ENCODE measurements at regions not wholly inside any gene's neighbourhood (a gene's known extent, or its start where the extent isn't known, plus 50 kb on each side); places are given as distances from the start of the nearest gene placed in this dataset.

DNA sequence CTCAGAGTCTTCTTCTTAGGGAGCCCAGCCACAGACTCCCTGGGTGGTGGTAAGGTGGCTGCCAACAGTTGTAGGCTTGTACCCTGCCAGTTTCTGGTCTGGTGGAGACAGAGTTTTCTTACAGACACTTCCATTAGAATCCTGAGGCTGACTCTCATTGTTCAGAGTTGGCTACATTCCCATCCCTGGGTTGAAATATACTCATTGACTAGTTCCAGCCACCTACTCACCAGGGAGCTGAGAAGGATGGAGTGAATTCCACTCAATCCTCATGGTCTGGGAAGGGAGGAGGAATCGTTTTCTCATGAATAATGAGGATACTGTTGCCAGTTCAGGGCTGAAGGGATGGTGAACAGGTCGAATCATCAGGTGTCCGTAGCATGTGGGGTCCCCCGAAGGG lies 226.5 kb upstream of the PROK2 start:
- Histone ChIP-seq H3K4me1 (ENCODE audit: insufficient read depth, low read length) (no peaks in the 10 kb centered on the region), H3K9me3 (ENCODE audit: control insufficient read depth in 1 of 2, low read length in 2 of 2) (no peaks in the 10 kb centered on the region), H3K27me3 (ENCODE audit: insufficient read depth, low read length) (no peaks in the 10 kb centered on the region), H3K4me3 (ENCODE audit: low read length in 2 of 2) (no peak overlapping the region), H3K27ac (ENCODE audit: low read depth, low read length) (no peak overlapping the region), H3K36me3 (ENCODE audit: insufficient read depth, low read length) (no peaks in the 10 kb centered on the region)
- no peak overlapping the region for H3K4me3 Mint-ChIP-seq
- CTCF ChIA-PET (ENCODE audit: partially characterized antibody) = no interaction called here
- no peaks in the 10 kb centered on the region for H3K4me1 Mint-ChIP-seq
- no peak overlapping the region for H3K27ac Mint-ChIP-seq
- intact Hi-C loops (cut with micrococcal nuclease) = no loop called here
- H3K9me3 Mint-ChIP-seq = no peaks in the 10 kb centered on the region
- peaks cover 0 to 13% of the 10 kb centered on the region in 2 donors for H3K27me3 Mint-ChIP-seq
- no peaks in the 10 kb centered on the region for H3K36me3 Mint-ChIP-seq
- POLR2A ChIA-PET (ENCODE audit: partially characterized antibody) = no interaction called here
- DNase-seq = no peak

DNA sequence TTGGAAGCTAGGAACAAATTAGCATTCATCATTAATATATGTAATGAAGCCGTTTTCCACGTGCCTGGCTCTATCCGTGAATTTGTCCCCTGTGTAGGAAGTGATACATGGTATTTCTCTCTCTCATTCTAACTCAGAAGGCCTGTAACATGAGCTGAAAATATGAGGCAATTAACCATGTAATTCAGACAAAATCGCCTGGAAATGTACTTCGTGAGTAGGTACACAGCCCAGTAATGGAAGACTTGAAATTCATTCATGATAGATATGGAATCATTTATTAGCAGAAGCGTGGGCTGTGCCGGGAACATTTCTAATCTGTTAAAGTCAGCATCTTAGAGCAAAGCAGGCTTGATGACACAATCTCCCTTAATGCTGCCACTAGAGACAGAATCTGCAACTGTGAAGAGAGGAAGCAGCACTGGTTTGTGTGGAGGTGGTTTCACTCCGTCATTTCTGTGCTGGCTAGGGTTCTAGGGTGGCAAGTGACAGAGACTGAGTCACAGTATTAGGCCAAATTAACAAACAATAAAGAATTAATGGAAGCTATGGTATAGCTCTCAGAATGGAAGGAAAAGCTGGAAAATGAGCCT lies 225.0 kb upstream of the PROK2 start:
- H3K4me3 Mint-ChIP-seq = no peak overlapping the region
- CTCF ChIA-PET (ENCODE audit: partially characterized antibody) = interaction anchor here (1.2 kb wide), 1 partner anchor 9 kb away, joined by 3 read pairs; no protein-coding TSS in a partner anchor
- no peaks in the 10 kb centered on the region for H3K4me1 Mint-ChIP-seq

DNA sequence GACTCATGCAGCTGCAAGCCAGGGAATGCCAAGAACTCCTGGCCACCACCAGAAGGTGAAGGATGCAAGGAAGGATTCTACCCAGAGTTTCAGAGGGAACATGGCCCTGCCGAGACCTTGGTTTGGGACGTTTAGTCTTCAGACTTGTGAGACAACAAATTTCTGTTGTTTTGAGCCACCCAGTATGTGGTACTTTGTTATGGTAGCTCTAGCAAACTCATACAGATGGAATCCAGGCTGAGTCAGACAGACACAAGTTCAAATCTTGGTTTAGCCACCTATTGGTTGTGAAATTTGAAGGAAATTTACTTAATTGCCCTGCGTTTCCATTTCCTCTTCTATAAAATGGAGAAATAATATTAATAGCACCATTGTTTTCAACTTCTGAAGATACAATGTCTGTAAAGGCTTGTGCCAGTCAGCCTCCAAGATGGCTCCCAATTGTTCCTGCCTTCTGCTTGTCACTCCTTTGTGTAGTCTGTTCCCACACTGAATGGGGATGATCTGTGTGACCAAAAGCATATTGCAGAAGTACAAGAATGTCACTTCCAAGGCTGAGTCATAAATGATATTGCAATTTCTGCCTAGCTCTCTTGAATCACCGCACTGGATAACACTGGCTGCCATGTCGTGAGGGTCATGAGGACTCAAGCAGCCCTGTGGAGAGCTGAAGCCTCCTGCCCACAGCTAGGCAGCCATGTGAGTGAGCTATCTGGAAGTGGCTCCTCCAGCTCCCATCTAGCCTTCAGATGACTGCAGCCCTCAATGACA lies 223.5 kb upstream of the PROK2 start:
- Histone ChIP-seq H3K27me3 (ENCODE audit: insufficient read depth, low read length) (no peaks in the 10 kb centered on the region), H3K36me3 (ENCODE audit: insufficient read depth, low read length) (no peaks in the 10 kb centered on the region), H3K27ac (ENCODE audit: low read depth, low read length) (no peak overlapping the region), H3K4me1 (ENCODE audit: insufficient read depth, low read length) (no peaks in the 10 kb centered on the region), H3K4me3 (ENCODE audit: low read length in 2 of 2) (no peak overlapping the region), H3K9me3 (ENCODE audit: control insufficient read depth in 1 of 2, low read length in 2 of 2) (no peaks in the 10 kb centered on the region)
- peaks cover 0 to 13% of the 10 kb centered on the region in 2 donors for H3K27me3 Mint-ChIP-seq
- H3K27ac Mint-ChIP-seq = no peak overlapping the region
- no peaks in the 10 kb centered on the region for H3K4me1 Mint-ChIP-seq
- H3K4me3 Mint-ChIP-seq = no peak overlapping the region
- POLR2A ChIA-PET (ENCODE audit: partially characterized antibody) = no interaction called here
- no peak for DNase-seq
- no peaks in the 10 kb centered on the region for H3K36me3 Mint-ChIP-seq
- CTCF ChIA-PET (ENCODE audit: partially characterized antibody) = no interaction called here
- no peaks in the 10 kb centered on the region for H3K9me3 Mint-ChIP-seq
- intact Hi-C loops (cut with micrococcal nuclease) = no loop called here

More for the DNA sequence above, 225.0 kb upstream of the PROK2 start:
- DNase-seq = no peak
- POLR2A ChIA-PET (ENCODE audit: partially characterized antibody) = no interaction called here
- Mint-ChIP-seq H3K36me3 (no peaks in the 10 kb centered on the region), H3K27ac (no peak overlapping the region), H3K27me3 (peaks cover 0 to 13% of the 10 kb centered on the region in 2 donors), H3K9me3 (no peaks in the 10 kb centered on the region)
- intact Hi-C loops (cut with micrococcal nuclease) = no loop called here
- H3K27me3 ChIP-seq (ENCODE audit: insufficient read depth, low read length) = no peaks in the 10 kb centered on the region
- no peaks in the 10 kb centered on the region for H3K9me3 ChIP-seq (ENCODE audit: control insufficient read depth in 1 of 2, low read length in 2 of 2)
- no peaks in the 10 kb centered on the region for H3K36me3 ChIP-seq (ENCODE audit: insufficient read depth, low read length)
- H3K4me3 ChIP-seq (ENCODE audit: low read length in 2 of 2) = no peak overlapping the region
- H3K27ac ChIP-seq (ENCODE audit: low read depth, low read length) = no peak overlapping the region
- no peaks in the 10 kb centered on the region for H3K4me1 ChIP-seq (ENCODE audit: insufficient read depth, low read length)

DNA sequence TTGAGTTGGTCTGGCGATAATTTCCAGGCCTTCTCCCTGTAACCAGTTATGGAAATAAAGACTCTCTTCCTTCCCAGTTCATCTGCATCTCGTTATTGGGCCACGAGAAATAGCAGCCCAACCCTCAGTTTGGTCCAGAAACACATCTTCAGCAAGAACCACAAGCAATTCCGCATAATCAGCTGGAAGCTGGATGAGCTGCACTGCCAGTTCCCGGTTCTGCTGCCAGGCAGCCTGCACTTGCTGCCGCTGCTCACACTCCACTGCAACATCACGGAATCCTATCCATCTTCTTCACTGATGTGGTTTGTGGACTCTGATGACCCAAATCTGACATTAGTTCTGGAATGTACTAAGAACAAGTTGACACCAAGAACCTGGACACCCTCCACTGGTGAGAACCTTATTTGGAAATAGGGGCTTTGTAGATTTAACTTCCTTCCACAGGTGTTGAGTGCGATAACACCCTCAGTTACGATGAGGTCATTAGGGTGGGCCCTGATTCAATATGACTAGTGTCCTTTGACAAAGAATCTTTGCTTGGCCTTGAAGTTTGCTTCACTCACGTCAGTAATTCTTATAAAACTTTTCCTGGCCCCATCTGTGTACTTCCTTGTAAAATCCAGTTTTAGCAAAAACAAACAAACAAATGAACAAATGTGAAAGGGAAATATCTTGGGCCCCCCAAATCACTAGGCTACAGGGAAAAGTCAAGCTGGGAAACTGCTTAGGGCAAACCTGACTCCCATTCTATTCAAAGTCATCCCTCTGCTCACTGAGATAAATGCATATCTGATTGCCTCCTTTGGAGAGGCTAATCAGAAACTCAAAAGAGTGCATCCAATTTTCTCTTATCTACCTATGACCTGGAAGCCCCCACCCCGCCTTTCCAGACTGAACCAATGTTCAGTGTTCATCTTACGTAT lies 221.9 kb upstream of the PROK2 start:
- no peaks in the 10 kb centered on the region for H3K36me3 Mint-ChIP-seq

DNA sequence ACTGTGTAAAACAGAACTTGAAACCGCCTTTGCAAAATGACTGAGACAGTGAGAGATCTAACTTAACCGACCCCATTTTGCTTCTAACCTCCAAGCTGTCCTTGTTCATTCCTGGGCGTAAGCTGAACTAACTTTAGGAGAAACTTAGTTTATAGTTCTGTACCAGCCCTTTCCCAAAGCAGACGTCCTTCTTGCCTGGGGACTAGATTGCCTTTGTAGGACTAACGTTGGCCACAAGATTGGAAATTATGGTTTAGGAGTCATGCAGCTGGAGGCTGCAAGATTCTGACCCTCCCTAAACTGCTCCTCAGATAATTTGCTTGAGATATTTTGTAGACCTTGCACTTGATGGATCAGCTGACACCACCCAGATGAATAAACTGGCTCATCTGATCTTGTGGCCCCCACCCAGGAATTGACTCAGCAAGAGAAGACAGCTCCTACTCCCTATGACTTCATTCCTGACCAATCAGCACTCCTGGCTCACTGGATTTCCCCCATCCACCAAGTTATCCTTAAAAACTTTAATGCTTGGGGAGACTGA lies 219.9 kb upstream of the PROK2 start:
- Histone ChIP-seq H3K9me3 (ENCODE audit: control insufficient read depth in 1 of 2, low read length in 2 of 2) (no peaks in the 10 kb centered on the region), H3K4me3 (ENCODE audit: low read length in 2 of 2) (no peak overlapping the region), H3K36me3 (ENCODE audit: insufficient read depth, low read length) (no peaks in the 10 kb centered on the region), H3K27ac (ENCODE audit: low read depth, low read length) (no peak overlapping the region), H3K27me3 (ENCODE audit: insufficient read depth, low read length) (no peaks in the 10 kb centered on the region), H3K4me1 (ENCODE audit: insufficient read depth, low read length) (no peaks in the 10 kb centered on the region)
- no peak overlapping the region for H3K4me3 Mint-ChIP-seq
- H3K36me3 Mint-ChIP-seq = no peaks in the 10 kb centered on the region
- ChIA-PET POLR2A (ENCODE audit: partially characterized antibody) (no interaction called here), CTCF (ENCODE audit: partially characterized antibody) (no interaction called here)
- DNase-seq = no peak
- intact Hi-C loops (cut with micrococcal nuclease) = no loop called here
- no peaks in the 10 kb centered on the region for H3K4me1 Mint-ChIP-seq
- H3K27me3 Mint-ChIP-seq = peaks cover 1 to 6% of the 10 kb centered on the region in 2 donors
- no peak overlapping the region for H3K27ac Mint-ChIP-seq
- H3K9me3 Mint-ChIP-seq = no peaks in the 10 kb centered on the region

More for the DNA sequence above, 221.9 kb upstream of the PROK2 start:
- intact Hi-C loops (cut with micrococcal nuclease) = no loop called here
- Histone ChIP-seq H3K36me3 (ENCODE audit: insufficient read depth, low read length) (no peaks in the 10 kb centered on the region), H3K4me1 (ENCODE audit: insufficient read depth, low read length) (no peaks in the 10 kb centered on the region), H3K4me3 (ENCODE audit: low read length in 2 of 2) (no peak overlapping the region), H3K27ac (ENCODE audit: low read depth, low read length) (no peak overlapping the region), H3K27me3 (ENCODE audit: insufficient read depth, low read length) (no peaks in the 10 kb centered on the region), H3K9me3 (ENCODE audit: control insufficient read depth in 1 of 2, low read length in 2 of 2) (no peaks in the 10 kb centered on the region)
- POLR2A ChIA-PET (ENCODE audit: partially characterized antibody) = no interaction called here
- Mint-ChIP-seq H3K27me3 (peaks cover 1 to 13% of the 10 kb centered on the region in 2 donors), H3K9me3 (no peaks in the 10 kb centered on the region), H3K4me3 (no peak overlapping the region), H3K27ac (no peak overlapping the region), H3K4me1 (no peaks in the 10 kb centered on the region)
- CTCF ChIA-PET (ENCODE audit: partially characterized antibody) = no interaction called here
- no peak for DNase-seq

DNA sequence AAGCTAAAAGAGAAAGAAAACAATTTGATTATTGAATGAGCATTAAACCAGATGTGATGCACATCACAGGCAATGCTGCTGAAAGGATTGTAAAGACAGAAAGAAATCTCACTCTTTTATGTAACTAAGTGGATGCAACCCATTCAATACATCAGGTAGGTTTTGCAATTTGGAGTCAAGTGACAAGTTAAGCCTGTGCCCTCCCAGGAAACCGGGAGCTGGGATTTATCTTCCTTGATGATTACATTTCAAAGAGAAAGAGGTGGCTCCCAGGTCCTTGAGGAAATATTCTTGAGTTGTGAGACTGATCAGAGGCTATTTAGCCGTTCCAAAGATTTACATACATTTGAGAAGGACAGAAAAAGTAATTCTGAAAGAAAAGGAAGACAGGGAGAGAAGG lies 219.0 kb upstream of the PROK2 start:
- H3K36me3 Mint-ChIP-seq = no peaks in the 10 kb centered on the region
- H3K4me1 ChIP-seq (ENCODE audit: insufficient read depth, low read length) = no peaks in the 10 kb centered on the region
- H3K36me3 ChIP-seq (ENCODE audit: insufficient read depth, low read length) = no peaks in the 10 kb centered on the region
- no peak overlapping the region for H3K27ac Mint-ChIP-seq
- intact Hi-C loops (cut with micrococcal nuclease) = no loop called here
- no peak overlapping the region for H3K27ac ChIP-seq (ENCODE audit: low read depth, low read length)
- no peak for DNase-seq
- H3K4me3 Mint-ChIP-seq = no peak overlapping the region
- no peaks in the 10 kb centered on the region for H3K9me3 Mint-ChIP-seq
- peaks cover 1 to 6% of the 10 kb centered on the region in 2 donors for H3K27me3 Mint-ChIP-seq
- ChIA-PET POLR2A (ENCODE audit: partially characterized antibody) (no interaction called here), CTCF (ENCODE audit: partially characterized antibody) (no interaction called here)
- no peaks in the 10 kb centered on the region for H3K27me3 ChIP-seq (ENCODE audit: insufficient read depth, low read length)
- H3K4me1 Mint-ChIP-seq = no peaks in the 10 kb centered on the region
- no peaks in the 10 kb centered on the region for H3K9me3 ChIP-seq (ENCODE audit: control insufficient read depth in 1 of 2, low read length in 2 of 2)
- H3K4me3 ChIP-seq (ENCODE audit: low read length in 2 of 2) = no peak overlapping the region

DNA sequence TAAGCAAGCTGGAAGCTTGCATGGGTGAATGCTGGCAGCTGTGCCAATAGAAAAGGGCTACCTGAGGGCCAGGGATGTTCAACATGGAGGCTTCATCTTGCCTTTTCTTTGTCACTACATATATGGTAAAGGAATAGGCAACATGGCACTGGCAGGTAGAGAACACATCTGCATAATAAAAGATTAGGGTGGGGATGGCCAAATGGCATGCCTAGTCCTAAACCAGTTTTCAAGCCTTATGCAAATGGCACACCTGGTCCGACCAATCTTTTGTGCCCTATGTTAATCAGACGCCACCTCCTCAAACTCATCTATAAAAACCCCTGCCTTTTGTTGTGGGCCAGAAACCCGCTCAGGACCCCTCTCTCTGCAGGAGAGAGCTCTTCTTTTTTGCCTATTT lies 216.8 kb upstream of the PROK2 start:
- Histone ChIP-seq H3K4me1 (ENCODE audit: insufficient read depth, low read length) (no peaks in the 10 kb centered on the region), H3K36me3 (ENCODE audit: insufficient read depth, low read length) (no peaks in the 10 kb centered on the region), H3K4me3 (ENCODE audit: low read length in 2 of 2) (no peak overlapping the region), H3K27ac (ENCODE audit: low read depth, low read length) (no peak overlapping the region), H3K27me3 (ENCODE audit: insufficient read depth, low read length) (no peaks in the 10 kb centered on the region), H3K9me3 (ENCODE audit: control insufficient read depth in 1 of 2, low read length in 2 of 2) (no peaks in the 10 kb centered on the region)
- Mint-ChIP-seq H3K27ac (no peak overlapping the region), H3K36me3 (no peaks in the 10 kb centered on the region), H3K9me3 (no peaks in the 10 kb centered on the region), H3K4me1 (no peaks in the 10 kb centered on the region), H3K27me3 (peaks cover 1 to 5% of the 10 kb centered on the region in 2 donors), H3K4me3 (no peak overlapping the region)
- DNase-seq = no peak
- intact Hi-C loops (cut with micrococcal nuclease) = no loop called here
- ChIA-PET CTCF (ENCODE audit: partially characterized antibody) (interaction anchor here (1.0 to 1.4 kb wide), 2 partner anchors 8 to 11 kb away, joined by 3 read pairs; no protein-coding TSS in a partner anchor), POLR2A (ENCODE audit: partially characterized antibody) (no interaction called here)

Measured in CD4-positive, alpha-beta memory T cell (primary cell).